ENCODE measurements at regions not wholly inside any gene's neighbourhood (a gene's known extent, or its start where the extent isn't known, plus 50 kb on each side); places are given as distances from the start of the nearest gene placed in this dataset.
"Not testable (repeated sequence)": the region's sequence is repeated elsewhere in the genome, so short reads cannot be mapped to it uniquely, and the experiment has no call there.

DNA sequence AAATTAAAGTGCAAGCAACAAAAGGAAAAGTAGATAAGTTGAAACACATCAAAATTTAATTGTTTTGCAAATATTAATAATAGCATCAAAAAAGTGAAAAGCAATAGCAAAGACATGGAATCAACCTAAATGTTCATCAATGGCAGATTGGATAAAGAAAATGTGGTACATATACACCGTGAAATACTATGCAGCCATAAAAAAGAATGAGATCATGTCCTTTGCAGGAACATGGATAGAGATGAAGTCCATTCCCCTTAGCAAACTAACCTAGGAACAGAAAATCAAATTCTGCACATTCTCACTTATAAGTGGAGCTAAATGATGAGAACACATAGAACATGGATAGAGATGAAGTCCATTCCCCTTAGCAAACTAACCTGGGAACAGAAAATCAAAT, 67.2 kb upstream of the SMAD3 start:
- TF ChIP-seq, protein P1, sequence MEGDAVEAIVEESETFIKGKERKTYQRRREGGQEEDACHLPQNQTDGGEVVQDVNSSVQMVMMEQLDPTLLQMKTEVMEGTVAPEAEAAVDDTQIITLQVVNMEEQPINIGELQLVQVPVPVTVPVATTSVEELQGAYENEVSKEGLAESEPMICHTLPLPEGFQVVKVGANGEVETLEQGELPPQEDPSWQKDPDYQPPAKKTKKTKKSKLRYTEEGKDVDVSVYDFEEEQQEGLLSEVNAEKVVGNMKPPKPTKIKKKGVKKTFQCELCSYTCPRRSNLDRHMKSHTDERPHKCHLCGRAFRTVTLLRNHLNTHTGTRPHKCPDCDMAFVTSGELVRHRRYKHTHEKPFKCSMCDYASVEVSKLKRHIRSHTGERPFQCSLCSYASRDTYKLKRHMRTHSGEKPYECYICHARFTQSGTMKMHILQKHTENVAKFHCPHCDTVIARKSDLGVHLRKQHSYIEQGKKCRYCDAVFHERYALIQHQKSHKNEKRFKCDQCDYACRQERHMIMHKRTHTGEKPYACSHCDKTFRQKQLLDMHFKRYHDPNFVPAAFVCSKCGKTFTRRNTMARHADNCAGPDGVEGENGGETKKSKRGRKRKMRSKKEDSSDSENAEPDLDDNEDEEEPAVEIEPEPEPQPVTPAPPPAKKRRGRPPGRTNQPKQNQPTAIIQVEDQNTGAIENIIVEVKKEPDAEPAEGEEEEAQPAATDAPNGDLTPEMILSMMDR (conservative IDR thresholded peaks at IDR 0.05; ENCODE audit: low read length) = not testable (repeated sequence)
- TF ChIP-seq EZH2phosphoT487 (IDR thresholded peaks at IDR 0.05; ENCODE audit: borderline replicate concordance) = not testable (repeated sequence)
